K562 (cell line): ENCODE measurements at regions not wholly inside any gene's neighbourhood (a gene's known extent, or its start where the extent isn't known, plus 50 kb on each side); places are given as distances from the start of the nearest gene placed in this dataset.

Experiments used
- ATAC-seq: fragments of 200-7000 bp; cut with Tn5 transposase; 3 replicates; pipeline ENCODE4 v1.9.1; 2020; ENCODE audit warnings: moderate library complexity
- BruUV-seq: library from RNA; stranded (reverse); fragments of 400-500 nt; replicated peaks from 2 replicates; lab custom pipeline; 2021; lab: Mats Ljungman, UMichigan
- CTCF ChIA-PET: fragments of 300-600 bp; formaldehyde crosslinking; extraction: SDS; loops from one replicate; lab custom pipeline; 2021; ENCODE audit warnings: low intra/inter-chr PET ratio; lab: Yijun Ruan, JAX
- POLR2A ChIA-PET: fragments of 300-600, 350-650 bp; sonication (Branson Sonifier 250); formaldehyde crosslinking; extraction: SDS; loops from one replicate; lab custom pipeline; 2021; ENCODE audit warnings: antibody characterized with exemption, inconsistent platforms; lab: Yijun Ruan, JAX
- DNase-seq, 4 experiments: peaks; one replicate each; pipeline versions ENCODE4 v3.0.0 to v3.0.0-alpha.2; 2011 to 2018; ENCODE audit warnings: low spot score in 3 of 4, mixed read lengths in 3 of 4; ENCODE audit errors: extremely low read depth in 1 of 4
- FAIRE-seq: peaks from 2 replicates; lab custom pipeline; 2011; peaks lifted over from hg19 to GRCh38; lab: Jason Lieb, UNC
- H2AFZ ChIP-seq: 2 replicates; pipeline ENCODE4 v1.6.0; 2011; ENCODE audit warnings: low read depth, low read length, control low read depth, inconsistent platforms
- H3K27ac ChIP-seq: fragments of 200-600 bp; 3 replicates; pipeline ENCODE4 v1.8.0; 2011; ENCODE audit warnings: low read depth, mild to moderate bottlenecking, control low read depth, inconsistent platforms, low read length, moderate library complexity, mixed read lengths; ENCODE audit errors: extremely low read depth
- H3K27me3 ChIP-seq, 2 experiments: fragments of 300-600 bp in 1 of 2; 2 replicates in 1 of 2; 3 replicates in 1 of 2; pipeline versions ENCODE4 v1.6.0 to v1.8.0; 2011; ENCODE audit warnings: inconsistent platforms in 2 of 2, low read length in 2 of 2, mild to moderate bottlenecking in 1 of 2, mixed read lengths in 1 of 2, moderate library complexity in 1 of 2; ENCODE audit not compliant: control insufficient read depth in 2 of 2, insufficient read depth in 2 of 2
- H3K36me3 ChIP-seq: fragments of 300-600 bp; 3 replicates; pipeline ENCODE4 v1.8.0; 2011; ENCODE audit warnings: mild to moderate bottlenecking, low read length, inconsistent platforms; ENCODE audit not compliant: control insufficient read depth, insufficient read depth
- H3K4me1 ChIP-seq, 2 experiments: fragments of 200-600 bp in 1 of 2; replicated peaks in 1 of 2; 2 replicates in 1 of 2; 3 replicates in 1 of 2; pipeline versions ENCODE4 v1.5.1 to v1.8.0; 2011; ENCODE audit warnings: inconsistent platforms in 2 of 2, low read length in 2 of 2, mild to moderate bottlenecking in 1 of 2, mixed read lengths in 1 of 2, moderate library complexity in 1 of 2; ENCODE audit not compliant: control insufficient read depth in 2 of 2, insufficient read depth in 2 of 2
- H3K4me2 ChIP-seq: 2 replicates; pipeline ENCODE4 v1.6.1; 2011; ENCODE audit warnings: low read length, control low read depth, inconsistent platforms, mixed read lengths; ENCODE audit not compliant: insufficient read depth
- H3K4me3 ChIP-seq: fragments of 200-600 bp; sonication (generic), shearing (Covaris generic); 2 replicates; pipeline ENCODE4 v1.5.1; 2016; ENCODE audit warnings: control low read depth, inconsistent platforms
- H3K79me2 ChIP-seq: fragments of 200-600 bp; 3 replicates; pipeline ENCODE4 v1.8.0; 2011; ENCODE audit warnings: low read length, inconsistent platforms; ENCODE audit not compliant: control insufficient read depth, insufficient read depth
- H3K9ac ChIP-seq, 2 experiments: 2 replicates each; pipeline versions ENCODE4 v1.6.0 to v1.6.1; 2011; ENCODE audit warnings: low read depth in 2 of 2, low read length in 2 of 2, control low read depth in 1 of 2, inconsistent platforms in 1 of 2, mild to moderate bottlenecking in 1 of 2, mixed read lengths in 1 of 2; ENCODE audit not compliant: insufficient read depth in 1 of 2
- H3K9me1 ChIP-seq: one replicate; pipeline ENCODE4 v1.6.0; 2011; ENCODE audit warnings: inconsistent platforms, mild to moderate bottlenecking, low read length, moderate library complexity; ENCODE audit not compliant: control insufficient read depth, insufficient read depth
- H3K9me3 ChIP-seq: replicated peaks from 2 replicates; pipeline ENCODE4 v1.5.1; 2011; ENCODE audit warnings: low read depth, low read length, inconsistent platforms; ENCODE audit not compliant: control insufficient read depth, insufficient read depth
- H4K20me1 ChIP-seq: replicated peaks from 2 replicates; pipeline ENCODE4 v1.6.1; 2011; ENCODE audit warnings: low read length, inconsistent platforms, mixed read lengths; ENCODE audit not compliant: control insufficient read depth, insufficient read depth
- ARID4B ChIP-seq: sonication (generic); formaldehyde crosslinking; IDR thresholded peaks from 2 replicates; pipeline ENCODE4 v1.8.0; 2022; ENCODE audit warnings: mild to moderate bottlenecking, missing genetic modification reagents
- DACH1 ChIP-seq: fragments of 450-650 bp; IDR thresholded peaks from 2 replicates; pipeline ENCODE4 v1.6.1; 2018; ENCODE audit not compliant: partially characterized antibody
- EGR1 ChIP-seq: fragments of 450-650 bp; conservative IDR thresholded peaks from 2 replicates; pipeline ENCODE4 v1.6.1; 2017; ENCODE audit warnings: mild to moderate bottlenecking
- FOXA1 ChIP-seq: fragments of 450-650 bp; IDR thresholded peaks from 2 replicates; pipeline ENCODE4 v1.6.1; 2016; ENCODE audit warnings: mild to moderate bottlenecking, borderline replicate concordance
- FOXJ2 ChIP-seq: fragments of 200-800 bp; sonication (Bioruptor generic); IDR thresholded peaks from 2 replicates; pipeline ENCODE4 v1.6.1; 2016; ENCODE audit warnings: missing genetic modification characterization, missing compliant biosample characterization
- HNRNPUL1 ChIP-seq: fragments of 200-400 bp; formaldehyde crosslinking; IDR thresholded peaks from 2 replicates; pipeline ENCODE4 v1.6.1; 2017; ENCODE audit warnings: low read length
- PHTF2 ChIP-seq: fragments of 250-450 bp; sonication (Bioruptor Pico); IDR thresholded peaks from 2 replicates; pipeline ENCODE4 v1.5.0; 2021; ENCODE audit warnings: mild to moderate bottlenecking
- PRPF4 ChIP-seq: fragments of 200-400 bp; formaldehyde crosslinking; IDR thresholded peaks from one replicate; pipeline ENCODE4 v1.6.1; 2017; ENCODE audit warnings: low read length, low read depth, mild to moderate bottlenecking; ENCODE audit not compliant: insufficient read depth, poor library complexity, severe bottlenecking
- SIX5 ChIP-seq, 2 experiments: IDR thresholded peaks; 2 replicates each; pipeline ENCODE4 v1.6.1; 2011; ENCODE audit warnings: low read length in 2 of 2, borderline replicate concordance in 1 of 2, low read depth in 1 of 2, mild to moderate bottlenecking in 1 of 2, moderate library complexity in 1 of 2; ENCODE audit not compliant: insufficient read depth in 1 of 2
- SMARCB1 ChIP-seq: IDR thresholded peaks from 2 replicates; pipeline ENCODE4 v1.6.1; 2011; ENCODE audit warnings: improper control_type of control experiment, low read depth; ENCODE audit not compliant: insufficient read length
- TCF7 ChIP-seq: sonication (generic); IDR thresholded peaks from 2 replicates; pipeline ENCODE4 v1.6.1; 2016; ENCODE audit warnings: antibody characterized with exemption, borderline replicate concordance
- ZNF12 ChIP-seq: sonication (generic); formaldehyde crosslinking; IDR thresholded peaks from 2 replicates; pipeline ENCODE4 v1.4.0; 2020; ENCODE audit warnings: mild to moderate bottlenecking, missing genetic modification reagents
- ZNF124 ChIP-seq: sonication (generic); formaldehyde crosslinking; IDR thresholded peaks from 2 replicates; pipeline ENCODE4 v1.8.1; 2022; ENCODE audit warnings: missing genetic modification reagents
- ZNF584 ChIP-seq: fragments of 200-800 bp; sonication (Bioruptor generic); IDR thresholded peaks from 2 replicates; pipeline ENCODE4 v1.6.1; 2016; ENCODE audit warnings: low read depth, mild to moderate bottlenecking, missing genetic modification characterization, missing compliant biosample characterization
- WGBS: fragments of 100-300 bp; shearing (Covaris generic); methylation state at CpG from one replicate; pipeline ENCODE4 v1.1.6; 2016; ENCODE audit warnings: low coverage, mixed read lengths; ENCODE audit not compliant: insufficient coverage; ENCODE audit errors: missing lambda C conversion rate; 5-methylcytosine and 5-hydroxymethylcytosine counted together
- in situ Hi-C: fragments of 300-500 bp; cut with MboI; formaldehyde crosslinking; loops from 4 replicates; pipeline ENCODE4 v1.15.0; 2018; ENCODE audit warnings: inconsistent platforms, mixed read lengths
- intact Hi-C: fragments of 100-400 bp; cut with micrococcal nuclease; formaldehyde crosslinking; loops from 2 replicates; pipeline ENCODE4 v1.14.2; 2022
- TF ChIP-seq, protein P1 (sequence below): fragments of 200-800 bp; sonication (Bioruptor generic); IDR thresholded peaks from 2 replicates; pipeline ENCODE4 v1.6.1; 2017; ENCODE audit warnings: missing genetic modification characterization, missing compliant biosample characterization

GRCh38 chr9:32844259-32844658 lies 60.9 kb downstream of the TMEM215 start:
- H4K20me1 ChIP-seq = no peaks in the 10 kb centered on the region
- ATAC-seq (no peak), DNase-seq (no peak), FAIRE-seq (no peak)
- no peaks in the 10 kb centered on the region for H3K79me2 ChIP-seq
- no peaks in the 10 kb centered on the region for H3K36me3 ChIP-seq
- H3K27ac ChIP-seq = no peak overlapping the region
- H3K9me1 ChIP-seq = no peaks in the 10 kb centered on the region
- ChIA-PET CTCF (no interaction called here), POLR2A (no interaction called here)
- no TSS peak for BruUV-seq
- in situ Hi-C loops (no loop called here), intact Hi-C loops (no loop called here)
- H3K9ac ChIP-seq = no peak overlapping the region
- no peaks in the 10 kb centered on the region; a peak in 1 of 5 replicates for H3K4me1 ChIP-seq
- H2AFZ ChIP-seq = no peak overlapping the region
- no peak for TF ChIP-seq EGR1
- no peak for TF ChIP-seq ZNF124 (CRISPR knock-in tag)
- TF ChIP-seq ARID4B (CRISPR knock-in tag) = no peak
- TF ChIP-seq HNRNPUL1 = no peak
- no peak for TF ChIP-seq FOXJ2 (tag)
- no peak for TF ChIP-seq SMARCB1
- no peak for TF ChIP-seq FOXA1
- no peak for TF ChIP-seq DACH1
- TF ChIP-seq PHTF2 (CRISPR knock-in tag) = no peak
- no peak for TF ChIP-seq ZNF584 (CRISPR knock-in tag)
- no peak for TF ChIP-seq ZNF12 (CRISPR knock-in tag)
- TF ChIP-seq SIX5 (IDR thresholded peaks at IDR 0.05; ENCODE audit: borderline replicate concordance in 1 of 2, insufficient read depth in 1 of 2, low read depth in 1 of 2, low read length in 2 of 2) = no peak
- TF ChIP-seq PRPF4 = no peak
- TF ChIP-seq, protein P1, sequence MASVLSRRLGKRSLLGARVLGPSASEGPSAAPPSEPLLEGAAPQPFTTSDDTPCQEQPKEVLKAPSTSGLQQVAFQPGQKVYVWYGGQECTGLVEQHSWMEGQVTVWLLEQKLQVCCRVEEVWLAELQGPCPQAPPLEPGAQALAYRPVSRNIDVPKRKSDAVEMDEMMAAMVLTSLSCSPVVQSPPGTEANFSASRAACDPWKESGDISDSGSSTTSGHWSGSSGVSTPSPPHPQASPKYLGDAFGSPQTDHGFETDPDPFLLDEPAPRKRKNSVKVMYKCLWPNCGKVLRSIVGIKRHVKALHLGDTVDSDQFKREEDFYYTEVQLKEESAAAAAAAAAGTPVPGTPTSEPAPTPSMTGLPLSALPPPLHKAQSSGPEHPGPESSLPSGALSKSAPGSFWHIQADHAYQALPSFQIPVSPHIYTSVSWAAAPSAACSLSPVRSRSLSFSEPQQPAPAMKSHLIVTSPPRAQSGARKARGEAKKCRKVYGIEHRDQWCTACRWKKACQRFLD (CRISPR knock-in tag) = no peak
- no peak for TF ChIP-seq TCF7
- H3K27me3 ChIP-seq = no peaks in the 10 kb centered on the region
- H3K4me2 ChIP-seq = no peak overlapping the region
- H3K9me3 ChIP-seq = no peaks in the 10 kb centered on the region
- 3% methylated on average over 5 of the region's 6 CpGs for WGBS
- no peak overlapping the region for H3K4me3 ChIP-seq
